Fibroblast of pulmonary artery (primary cell): ENCODE measurements at regions not wholly inside any gene's neighbourhood (a gene's known extent, or its start where the extent isn't known, plus 50 kb on each side); places are given as distances from the start of the nearest gene placed in this dataset.

ENCODE experiments used
- DNase-seq: peaks from one replicate; pipeline ENCODE4 v3.0.0-alpha.2; 2010; ENCODE audit warnings: low read depth
- H3K4me3 ChIP-seq: replicated peaks from 2 replicates; pipeline ENCODE4 v1.5.1; 2011; ENCODE audit warnings: low read depth, mild to moderate bottlenecking, control low read depth, low read length, moderate library complexity
- CTCF ChIP-seq: IDR thresholded peaks from 2 replicates; pipeline ENCODE4 v1.5.1; 2011; ENCODE audit warnings: mild to moderate bottlenecking, control low read depth, low read length, inconsistent platforms; ENCODE audit errors: missing control alignments

DNA sequence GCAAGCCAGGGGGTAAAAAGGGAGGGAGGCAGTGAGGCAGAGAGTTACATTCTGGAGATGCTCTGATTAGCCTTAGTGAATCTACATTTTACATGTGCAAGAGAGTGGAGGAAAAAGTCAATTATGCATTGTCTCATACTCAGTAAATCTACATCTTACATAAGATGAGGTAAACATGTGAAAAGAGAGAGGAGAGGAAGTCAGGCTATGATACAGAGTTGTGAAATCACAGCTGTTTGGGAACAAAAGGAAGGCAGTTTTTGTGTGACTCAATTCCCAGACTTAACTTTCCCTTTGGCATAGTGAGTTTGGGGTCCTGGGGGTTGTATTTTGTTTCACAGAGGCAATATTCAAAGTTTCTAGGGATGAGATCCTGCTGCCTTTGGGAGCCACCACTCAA is 67.8 kb downstream of the GP2 start:
- TF ChIP-seq CTCF: no peak
- H3K4me3 ChIP-seq: no peak overlapping the region
- no peak for DNase-seq

GRCh38 chr16:20257234-20257633 is 70.1 kb downstream of the GP2 start:
- no peak overlapping the region for H3K4me3 ChIP-seq
- DNase-seq: no peak
- TF ChIP-seq CTCF: no peak

DNA sequence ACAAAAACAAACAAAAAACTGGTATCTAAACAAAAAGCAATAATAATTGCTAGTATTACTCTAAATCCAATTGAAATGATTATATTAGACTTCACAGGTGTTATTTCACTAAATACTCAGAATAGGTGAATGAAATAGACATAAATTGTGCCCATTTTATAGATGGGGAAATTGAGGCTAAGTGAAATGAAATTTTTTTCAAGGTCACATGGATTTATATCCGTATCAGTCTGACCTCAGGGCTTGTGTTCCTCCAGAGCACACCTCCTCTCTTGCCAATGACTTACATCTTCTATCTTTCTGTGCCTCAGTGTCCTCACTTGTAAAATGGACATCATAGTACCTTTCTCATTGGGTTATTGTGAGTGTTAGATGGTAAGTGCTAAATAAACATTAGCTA is 72.3 kb downstream of the GP2 start:
- no peak overlapping the region for H3K4me3 ChIP-seq
- TF ChIP-seq CTCF: no peak
- DNase-seq: no peak

DNA sequence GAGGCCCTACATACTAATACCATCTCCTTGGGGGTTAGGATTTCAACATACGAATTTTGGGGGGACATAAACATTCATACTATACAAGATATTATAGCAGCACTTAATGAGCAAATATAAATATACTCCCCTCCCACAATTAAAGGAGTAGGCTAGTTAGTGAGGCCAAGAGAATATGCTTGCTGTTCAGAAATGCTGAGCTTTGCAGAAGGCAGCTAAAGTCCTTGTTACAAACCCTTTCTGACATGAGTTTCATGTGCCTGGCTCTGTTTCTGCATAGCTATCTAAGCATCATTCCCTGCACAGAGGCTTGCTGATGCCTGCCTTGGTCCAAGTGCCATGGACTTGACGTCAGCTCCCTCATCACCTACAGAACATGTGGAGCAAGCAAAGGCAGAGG is 73.5 kb downstream of the GP2 start:
- H3K4me3 ChIP-seq: no peak overlapping the region
- no peak for DNase-seq
- no peak for TF ChIP-seq CTCF

DNA sequence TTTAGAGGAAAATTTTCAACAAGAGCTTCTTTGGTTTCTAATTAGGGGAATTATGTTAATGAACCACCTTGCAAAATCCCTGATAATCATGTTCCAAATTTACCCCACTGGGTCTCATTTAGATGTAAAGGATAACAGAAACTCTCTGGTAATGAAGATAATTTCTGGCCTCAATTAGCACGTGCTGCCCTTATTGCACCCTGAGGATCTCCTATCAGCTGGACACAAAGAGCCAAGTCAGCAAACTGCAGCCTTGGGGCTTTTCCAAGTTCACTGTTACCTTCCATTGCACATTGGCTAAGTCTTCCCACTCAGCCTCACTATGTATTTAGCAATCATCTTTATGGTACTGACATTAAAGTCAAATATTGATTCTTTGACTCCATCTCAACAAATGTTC is 78.1 kb downstream of the GP2 start:
- TF ChIP-seq CTCF: no peak
- DNase-seq: no peak
- H3K4me3 ChIP-seq: no peak overlapping the region

DNA sequence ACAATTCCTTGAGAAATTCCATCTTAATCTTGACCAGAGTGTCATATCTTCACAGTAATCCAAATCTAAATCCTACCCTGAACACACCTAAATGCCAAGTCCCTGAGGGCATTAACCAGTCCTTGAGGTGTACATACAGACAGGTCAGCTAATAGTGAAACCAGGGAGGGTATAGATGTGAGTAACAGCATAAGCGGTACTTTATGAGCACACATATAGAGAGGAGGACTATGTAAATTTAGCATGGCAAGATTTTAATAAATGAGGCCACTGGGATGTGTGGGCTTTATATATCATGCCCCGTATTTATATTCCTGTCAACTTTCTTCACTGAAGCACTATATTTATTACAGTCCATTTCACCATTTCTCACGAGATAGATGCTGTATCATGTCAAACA is 80.2 kb downstream of the GP2 start:
- H3K4me3 ChIP-seq: no peak overlapping the region
- no peak for TF ChIP-seq CTCF
- no peak for DNase-seq

DNA sequence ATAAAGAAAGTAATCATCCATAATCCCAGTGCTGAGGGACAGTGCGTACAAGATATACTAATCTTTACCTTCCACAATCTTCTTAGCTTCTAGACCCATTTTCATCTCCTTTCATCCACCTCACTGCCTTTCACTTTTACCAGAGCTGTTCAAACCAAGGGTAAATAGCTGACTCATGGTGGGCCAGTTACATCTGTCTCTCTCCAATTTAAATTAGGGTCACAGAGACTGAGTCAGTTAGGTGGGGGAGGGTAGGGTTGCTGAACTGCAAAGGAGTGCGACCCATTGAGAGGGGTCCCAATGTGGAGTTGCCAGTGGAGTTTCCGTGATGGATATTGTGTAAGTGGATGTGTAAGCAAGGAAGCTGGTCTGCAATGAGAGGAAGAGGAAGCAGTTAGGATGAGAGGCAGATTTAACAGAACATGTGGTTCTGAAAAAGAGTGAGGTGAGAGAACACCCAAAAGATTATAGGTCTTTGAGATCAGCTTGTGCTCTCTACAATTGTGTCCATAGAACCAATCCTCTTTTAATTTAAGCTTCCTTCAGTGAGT is 83.5 kb downstream of the GP2 start:
- no peak overlapping the region for H3K4me3 ChIP-seq
- no peak for TF ChIP-seq CTCF
- DNase-seq: no peak
